ENCODE measurements at regions not wholly inside any gene's neighbourhood (a gene's known extent, or its start where the extent isn't known, plus 50 kb on each side); places are given as distances from the start of the nearest gene placed in this dataset.

GRCh38 chrX:10288373-10288975 is 131.7 kb downstream of the CLCN4 start:
- ATAC-seq (no peak), DNase-seq (ENCODE audit: low spot score) (no peak)

GRCh38 chrX:10296576-10296975 is 139.8 kb downstream of the CLCN4 start:
- DNase-seq (ENCODE audit: low spot score) (no peak), ATAC-seq (peak; percentile 45)

GRCh38 chrX:10310511-10310910 is 153.7 kb downstream of the CLCN4 start:
- no peak for ATAC-seq
- DNase-seq (ENCODE audit: low spot score): no peak

- DNase-seq (ENCODE audit: low spot score) (no peak), ATAC-seq (no peak)
Observed at GRCh38 chrX:10314530-10315104, 157.8 kb downstream of the CLCN4 start.

GRCh38 chrX:10325611-10326010 is 168.8 kb downstream of the CLCN4 start:
- no peak for ATAC-seq
- DNase-seq (ENCODE audit: low spot score): no peak

GRCh38 chrX:10326578-10326977 is 169.8 kb downstream of the CLCN4 start:
- ATAC-seq: peak; percentile 98
- peak; percentile 46 for DNase-seq (ENCODE audit: low spot score)

GRCh38 chrX:10327651-10328050 is 170.9 kb downstream of the CLCN4 start:
- no peak for DNase-seq (ENCODE audit: low spot score)
- no peak for ATAC-seq

- no peak for ATAC-seq
- DNase-seq (ENCODE audit: low spot score): no peak
Observed at GRCh38 chrX:10329984-10330383, 173.2 kb downstream of the CLCN4 start.

- DNase-seq (ENCODE audit: low spot score) (no peak), ATAC-seq (no peak)
Observed at GRCh38 chrX:10341309-10341708, 184.5 kb downstream of the CLCN4 start.

GRCh38 chrX:10350221-10350620 is 193.4 kb downstream of the CLCN4 start:
- no peak for ATAC-seq
- no peak for DNase-seq (ENCODE audit: low spot score)

- ATAC-seq (no peak), DNase-seq (ENCODE audit: low spot score) (no peak)
Observed at GRCh38 chrX:10350981-10351380, 194.2 kb downstream of the CLCN4 start.

GRCh38 chrX:10352536-10352935 is 195.8 kb downstream of the CLCN4 start:
- no peak for ATAC-seq

GRCh38 chrX:10356979-10357378 is 200.2 kb downstream of the CLCN4 start:
- no peak for ATAC-seq

More at GRCh38 chrX:10352536-10352935, 195.8 kb downstream of the CLCN4 start:
- DNase-seq (ENCODE audit: low spot score): no peak

GRCh38 chrX:10358958-10359357 is 202.2 kb downstream of the CLCN4 start:
- DNase-seq (ENCODE audit: low spot score): no peak
- ATAC-seq: no peak

More at GRCh38 chrX:10356979-10357378, 200.2 kb downstream of the CLCN4 start:
- DNase-seq (ENCODE audit: low spot score): no peak

GRCh38 chrX:10360116-10360515 is 203.3 kb downstream of the CLCN4 start:
- DNase-seq (ENCODE audit: low spot score): no peak
- ATAC-seq: no peak

- ATAC-seq: no peak
- DNase-seq (ENCODE audit: low spot score): no peak
Observed at GRCh38 chrX:10365532-10366265, 208.9 kb downstream of the CLCN4 start.

- no peak for DNase-seq (ENCODE audit: low spot score)
Observed at GRCh38 chrX:10367406-10367805, 210.6 kb downstream of the CLCN4 start.

GRCh38 chrX:10370976-10371375 is 214.2 kb downstream of the CLCN4 start:
- ATAC-seq: no peak
- no peak for DNase-seq (ENCODE audit: low spot score)

More at GRCh38 chrX:10367406-10367805, 210.6 kb downstream of the CLCN4 start:
- ATAC-seq: no peak

- DNase-seq (ENCODE audit: low spot score) (no peak), ATAC-seq (no peak)
Observed at GRCh38 chrX:10377427-10377826, 220.7 kb downstream of the CLCN4 start.

GRCh38 chrX:10379878-10380277 is 223.1 kb downstream of the CLCN4 start:
- no peak for ATAC-seq
- DNase-seq (ENCODE audit: low spot score): no peak

- DNase-seq (ENCODE audit: low spot score): no peak
- no peak for ATAC-seq
Observed at GRCh38 chrX:10380300-10380699, 223.5 kb downstream of the CLCN4 start.

- DNase-seq (ENCODE audit: low spot score) (no peak), ATAC-seq (no peak)
Observed at GRCh38 chrX:10381193-10381592, 224.4 kb downstream of the CLCN4 start.

Data from left lobe of liver (tissue), 2 donors.